Keratinocyte (primary cell): ENCODE measurements at regions not wholly inside any gene's neighbourhood (a gene's known extent, or its start where the extent isn't known, plus 50 kb on each side); places are given as distances from the start of the nearest gene placed in this dataset.

ENCODE experiments used
- DNase-seq: peaks from one replicate; pipeline ENCODE4 v3.0.0-alpha.2; 2011; ENCODE audit warnings: low read depth, missing footprints, low spot score
- FAIRE-seq: peaks from 2 replicates; lab custom pipeline; 2011; peaks lifted over from hg19 to GRCh38; lab: Jason Lieb, UNC
- H2AFZ ChIP-seq: 2 replicates; pipeline ENCODE4 v1.6.0; 2012; ENCODE audit warnings: low read length, control low read depth, inconsistent platforms; ENCODE audit not compliant: control insufficient read depth
- H3K27ac ChIP-seq: 2 replicates; pipeline ENCODE4 v1.5.1; 2011; ENCODE audit warnings: low read length; ENCODE audit not compliant: control insufficient read depth, insufficient read depth
- H3K27me3 ChIP-seq: 3 replicates; pipeline ENCODE4 v1.6.0; 2011; ENCODE audit warnings: low read length; ENCODE audit not compliant: control insufficient read depth, insufficient read depth; ENCODE audit errors: extremely low read depth
- H3K36me3 ChIP-seq, 2 experiments: 2 replicates in 1 of 2; 3 replicates in 1 of 2; pipeline ENCODE4 v1.5.1; 2011; ENCODE audit warnings: low read length in 2 of 2, mild to moderate bottlenecking in 1 of 2; ENCODE audit not compliant: control insufficient read depth in 2 of 2, insufficient read depth in 2 of 2; ENCODE audit errors: extremely low read depth in 1 of 2
- H3K4me1 ChIP-seq: 3 replicates; pipeline ENCODE4 v1.5.1; 2011; ENCODE audit warnings: low read length; ENCODE audit not compliant: control insufficient read depth, insufficient read depth; ENCODE audit errors: extremely low read depth
- H3K4me2 ChIP-seq: 3 replicates; pipeline ENCODE4 v1.6.0; 2011; ENCODE audit warnings: low read depth, low read length; ENCODE audit not compliant: control insufficient read depth, insufficient read depth; ENCODE audit errors: extremely low read depth
- H3K4me3 ChIP-seq, 3 experiments: fragments of 200-600 bp in 1 of 3; sonication (generic) in 1 of 3; 2 replicates in 2 of 3; 3 replicates in 1 of 3; pipeline ENCODE4 v1.5.1; 2011 to 2016; ENCODE audit warnings: low read length in 3 of 3, mild to moderate bottlenecking in 3 of 3, control low read depth in 2 of 3, inconsistent platforms in 1 of 3, low read depth in 1 of 3, mixed read lengths in 1 of 3, mixed run types in 1 of 3, moderate library complexity in 1 of 3; ENCODE audit not compliant: control insufficient read depth in 2 of 3, insufficient read depth in 2 of 3; ENCODE audit errors: extremely low read depth in 1 of 3
- H3K79me2 ChIP-seq: 2 replicates; pipeline ENCODE4 v1.6.0; 2012; ENCODE audit warnings: low read length; ENCODE audit not compliant: control insufficient read depth, insufficient read depth
- H3K9ac ChIP-seq: 3 replicates; pipeline ENCODE4 v1.6.0; 2011; ENCODE audit warnings: low read length; ENCODE audit not compliant: control insufficient read depth, insufficient read depth; ENCODE audit errors: extremely low read depth
- H3K9me1 ChIP-seq: 3 replicates; pipeline ENCODE4 v1.6.0; 2011; ENCODE audit warnings: low read length; ENCODE audit not compliant: control insufficient read depth, insufficient read depth; ENCODE audit errors: extremely low read depth
- H3K9me3 ChIP-seq: 2 replicates; pipeline ENCODE4 v1.5.1; 2012; ENCODE audit warnings: low read depth, low read length; ENCODE audit not compliant: control insufficient read depth
- H4K20me1 ChIP-seq: 3 replicates; pipeline ENCODE4 v1.6.0; 2011; ENCODE audit warnings: low read length; ENCODE audit not compliant: control insufficient read depth, insufficient read depth; ENCODE audit errors: extremely low read depth
- EZH2 ChIP-seq: IDR thresholded peaks from one replicate; pipeline ENCODE4 v1.6.1; 2012; ENCODE audit warnings: inconsistent platforms, mild to moderate bottlenecking, low read length, moderate library complexity
- dilution Hi-C: fragments of 300-500 bp; cut with MboI; formaldehyde crosslinking; loops from one replicate; pipeline ENCODE4 v1.7.0; 2020; ENCODE audit warnings: low sequenced_read_pairs; ENCODE audit not compliant: extremely low pct_ligation_motif_present
- TF ChIP-seq, protein P1 (sequence below), 3 experiments: IDR thresholded peaks in 1 of 3; conservative IDR thresholded peaks in 1 of 3; optimal IDR thresholded peaks in 1 of 3; 2 replicates in 2 of 3; 3 replicates in 1 of 3; pipeline versions ENCODE3 to v1.5.1; 2011; ENCODE audit warnings: low read length in 3 of 3, mild to moderate bottlenecking in 3 of 3, moderate library complexity in 2 of 3, control low read depth in 1 of 3, inconsistent platforms in 1 of 3; ENCODE audit not compliant: insufficient read depth in 2 of 3; ENCODE audit errors: extremely low read depth in 1 of 3

DNA sequence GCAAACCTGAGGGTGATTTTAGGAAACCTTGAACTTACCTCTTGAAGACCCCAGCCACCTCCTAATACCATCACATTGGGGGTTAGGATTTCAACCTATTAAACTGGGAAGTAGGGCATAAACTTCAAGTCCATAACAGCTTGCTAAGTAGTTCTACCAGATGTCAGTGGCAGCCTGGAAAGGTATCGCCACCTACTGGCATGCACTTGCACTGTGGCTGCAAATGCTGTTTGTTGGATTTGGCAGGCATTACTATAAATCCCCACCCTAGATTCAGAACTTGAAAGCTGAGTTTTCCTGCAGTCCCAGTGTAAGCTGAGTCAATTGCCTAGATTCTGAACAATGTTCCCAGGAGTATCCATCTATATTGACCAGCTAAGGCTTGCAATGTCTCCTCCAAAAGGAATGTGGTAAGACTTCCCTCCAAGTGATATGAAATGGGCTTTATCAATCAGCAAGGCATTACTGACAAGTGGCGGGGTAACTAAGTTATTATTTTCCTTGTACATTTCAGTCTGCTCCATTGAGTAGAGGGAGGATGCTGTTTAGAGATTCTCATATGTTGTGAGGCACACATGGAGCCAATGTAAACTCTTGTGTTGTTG, 474.5 kb downstream of the PTPRC start:
- Histone ChIP-seq H3K9ac (no peak overlapping the region), H3K27me3 (no peaks in the 10 kb centered on the region), H3K79me2 (no peaks in the 10 kb centered on the region), H3K4me2 (no peak overlapping the region), H3K27ac (no peak overlapping the region), H3K9me1 (no peaks in the 10 kb centered on the region), H4K20me1 (no peaks in the 10 kb centered on the region), H3K4me1 (no peaks in the 10 kb centered on the region), H3K9me3 (no peaks in the 10 kb centered on the region), H3K4me3 (no peak overlapping the region), H2AFZ (no peak overlapping the region), H3K36me3 (no peaks in the 10 kb centered on the region)
- no peak for DNase-seq
- dilution Hi-C loops = no loop called here
- TF ChIP-seq, protein P1, sequence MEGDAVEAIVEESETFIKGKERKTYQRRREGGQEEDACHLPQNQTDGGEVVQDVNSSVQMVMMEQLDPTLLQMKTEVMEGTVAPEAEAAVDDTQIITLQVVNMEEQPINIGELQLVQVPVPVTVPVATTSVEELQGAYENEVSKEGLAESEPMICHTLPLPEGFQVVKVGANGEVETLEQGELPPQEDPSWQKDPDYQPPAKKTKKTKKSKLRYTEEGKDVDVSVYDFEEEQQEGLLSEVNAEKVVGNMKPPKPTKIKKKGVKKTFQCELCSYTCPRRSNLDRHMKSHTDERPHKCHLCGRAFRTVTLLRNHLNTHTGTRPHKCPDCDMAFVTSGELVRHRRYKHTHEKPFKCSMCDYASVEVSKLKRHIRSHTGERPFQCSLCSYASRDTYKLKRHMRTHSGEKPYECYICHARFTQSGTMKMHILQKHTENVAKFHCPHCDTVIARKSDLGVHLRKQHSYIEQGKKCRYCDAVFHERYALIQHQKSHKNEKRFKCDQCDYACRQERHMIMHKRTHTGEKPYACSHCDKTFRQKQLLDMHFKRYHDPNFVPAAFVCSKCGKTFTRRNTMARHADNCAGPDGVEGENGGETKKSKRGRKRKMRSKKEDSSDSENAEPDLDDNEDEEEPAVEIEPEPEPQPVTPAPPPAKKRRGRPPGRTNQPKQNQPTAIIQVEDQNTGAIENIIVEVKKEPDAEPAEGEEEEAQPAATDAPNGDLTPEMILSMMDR (optimal IDR thresholded peaks at IDR 0.05 in 1 of 3, IDR thresholded peaks at IDR 0.05 in 1 of 3, conservative IDR thresholded peaks at IDR 0.05 in 1 of 3; ENCODE audit: extremely low read depth in 1 of 3, insufficient read depth in 2 of 3, low read length in 3 of 3) = peak; percentile 87 to 97 (median 89)
- TF ChIP-seq EZH2 = no peak
- no peak for FAIRE-seq

DNA sequence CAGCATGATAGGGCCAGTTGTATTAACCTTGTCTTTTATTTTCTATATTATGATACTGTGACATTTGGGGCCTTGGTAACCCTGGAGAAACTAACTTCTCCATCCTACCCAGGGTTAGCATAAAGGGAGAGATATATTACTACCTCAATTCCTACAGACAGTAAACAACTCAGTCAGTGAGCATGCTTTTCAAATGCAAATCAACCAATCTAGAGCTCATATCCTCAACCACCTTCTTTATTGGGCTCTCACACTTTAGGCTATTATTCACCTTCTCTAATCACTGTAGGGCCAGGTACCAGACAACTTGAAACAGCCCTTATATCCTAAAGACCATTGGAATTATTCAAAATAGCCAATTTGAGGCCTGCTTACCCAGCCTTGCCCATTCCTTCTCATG, 477.6 kb downstream of the PTPRC start:
- Histone ChIP-seq H3K9me1 (no peaks in the 10 kb centered on the region), H3K36me3 (no peaks in the 10 kb centered on the region), H3K79me2 (no peaks in the 10 kb centered on the region), H3K9me3 (no peaks in the 10 kb centered on the region), H4K20me1 (no peaks in the 10 kb centered on the region), H2AFZ (no peak overlapping the region), H3K27me3 (no peaks in the 10 kb centered on the region), H3K9ac (no peak overlapping the region), H3K4me1 (no peaks in the 10 kb centered on the region), H3K27ac (no peak overlapping the region), H3K4me3 (no peak overlapping the region), H3K4me2 (no peak overlapping the region)
- no peak for TF ChIP-seq EZH2
- TF ChIP-seq, protein P1 (optimal IDR thresholded peaks at IDR 0.05 in 1 of 3, IDR thresholded peaks at IDR 0.05 in 1 of 3, conservative IDR thresholded peaks at IDR 0.05 in 1 of 3; ENCODE audit: extremely low read depth in 1 of 3, insufficient read depth in 2 of 3, low read length in 3 of 3) = no peak
- dilution Hi-C loops = no loop called here
- no peak for FAIRE-seq
- no peak for DNase-seq
